ENCODE measurements at regions not wholly inside any gene's neighbourhood (a gene's known extent, or its start where the extent isn't known, plus 50 kb on each side); places are given as distances from the start of the nearest gene placed in this dataset.

- CTCF ChIA-PET, result no interaction called here
Measured at GRCh38 chr5:155313518-155313917, 300.0 kb downstream of the KIF4B start.

GRCh38 chr5:155316070-155316714 lies 302.6 kb downstream of the KIF4B start:
- ChIA-PET CTCF (no interaction called here), POLR2A (no interaction called here)
- intact Hi-C loops (cut with micrococcal nuclease), result no loop called here
- ATAC-seq, result no peak
- Mint-ChIP-seq H3K4me1 (ENCODE audit: low read depth) (no peaks in the 10 kb centered on the region), H3K27me3 (no peaks in the 10 kb centered on the region), H3K27ac (no peak overlapping the region), H3K9me3 (peaks cover 2% of the 10 kb centered on the region), H3K4me3 (no peak overlapping the region), H3K36me3 (ENCODE audit: low read depth) (no peaks in the 10 kb centered on the region)
- no peak for DNase-seq
- no peak for TF ChIP-seq CTCF (IDR thresholded peaks at IDR 0.05)

More at GRCh38 chr5:155313518-155313917, 300.0 kb downstream of the KIF4B start:
- peaks cover 1% of the 10 kb centered on the region for H3K9me3 Mint-ChIP-seq
- POLR2A ChIA-PET, result no interaction called here
- DNase-seq (no peak), ATAC-seq (no peak)
- H3K27me3 Mint-ChIP-seq, result no peaks in the 10 kb centered on the region
- no peak overlapping the region for H3K27ac Mint-ChIP-seq
- H3K36me3 Mint-ChIP-seq (ENCODE audit: low read depth), result no peaks in the 10 kb centered on the region
- H3K4me1 Mint-ChIP-seq (ENCODE audit: low read depth), result no peaks in the 10 kb centered on the region
- no peak for TF ChIP-seq CTCF (IDR thresholded peaks at IDR 0.05)
- H3K4me3 Mint-ChIP-seq, result no peak overlapping the region
- intact Hi-C loops (cut with micrococcal nuclease), result no loop called here

GRCh38 chr5:155332618-155333017 lies 319.1 kb downstream of the KIF4B start:
- Mint-ChIP-seq H3K36me3 (ENCODE audit: low read depth) (no peaks in the 10 kb centered on the region), H3K9me3 (no peaks in the 10 kb centered on the region), H3K4me3 (no peak overlapping the region), H3K4me1 (ENCODE audit: low read depth) (no peaks in the 10 kb centered on the region), H3K27me3 (no peaks in the 10 kb centered on the region), H3K27ac (no peak overlapping the region)
- TF ChIP-seq CTCF (IDR thresholded peaks at IDR 0.05), result no peak
- intact Hi-C loops (cut with micrococcal nuclease), result no loop called here
- CTCF ChIA-PET, result no interaction called here
- no peak for DNase-seq
- no peak for ATAC-seq
- POLR2A ChIA-PET, result no interaction called here

GRCh38 chr5:155342956-155343355 lies 329.4 kb downstream of the KIF4B start:
- ATAC-seq, result no peak
- Mint-ChIP-seq H3K27ac (no peak overlapping the region), H3K27me3 (no peaks in the 10 kb centered on the region), H3K36me3 (ENCODE audit: low read depth) (no peaks in the 10 kb centered on the region), H3K9me3 (peaks cover under 1% of the 10 kb centered on the region), H3K4me3 (no peak overlapping the region), H3K4me1 (ENCODE audit: low read depth) (no peaks in the 10 kb centered on the region)
- no peak for DNase-seq
- no peak for TF ChIP-seq CTCF (IDR thresholded peaks at IDR 0.05)
- ChIA-PET CTCF (interaction anchor here (0.6 kb wide), 1 partner anchor 1983 kb away, joined by 3 read pairs; no protein-coding TSS in a partner anchor), POLR2A (no interaction called here)
- intact Hi-C loops (cut with micrococcal nuclease), result no loop called here

GRCh38 chr5:155343468-155343867 lies 329.9 kb downstream of the KIF4B start:
- H3K4me3 Mint-ChIP-seq, result no peak overlapping the region
- POLR2A ChIA-PET, result no interaction called here
- intact Hi-C loops (cut with micrococcal nuclease), result no loop called here

More at GRCh38 chr5:155343468-155343867, 329.9 kb downstream of the KIF4B start:
- no peak for ATAC-seq
- no peak overlapping the region for H3K27ac Mint-ChIP-seq
- no peaks in the 10 kb centered on the region for H3K36me3 Mint-ChIP-seq (ENCODE audit: low read depth)
- H3K27me3 Mint-ChIP-seq, result no peaks in the 10 kb centered on the region
- no peak for DNase-seq
- H3K9me3 Mint-ChIP-seq, result peaks cover 2% of the 10 kb centered on the region
- H3K4me1 Mint-ChIP-seq (ENCODE audit: low read depth), result no peaks in the 10 kb centered on the region
- CTCF ChIA-PET, result no interaction called here
- no peak for TF ChIP-seq CTCF (IDR thresholded peaks at IDR 0.05)

Data from activated CD8-positive, alpha-beta T cell treated with anti-CD3 and anti-CD28 coated beads for 36 hours (primary cell).